AG04449 (cell line): ENCODE measurements at regions not wholly inside any gene's neighbourhood (a gene's known extent, or its start where the extent isn't known, plus 50 kb on each side); places are given as distances from the start of the nearest gene placed in this dataset.
A peak's percentile ranks its signal among the peaks of the same experiment; 100 is the strongest.

ENCODE experiments used
- CTCF ChIA-PET: fragments of 350-600 bp; formaldehyde crosslinking; extraction: SDS; loops from one replicate; lab custom pipeline; 2021; ENCODE audit warnings: antibody characterized with exemption; lab: Yijun Ruan, JAX
- POLR2A ChIA-PET: fragments of 400-600, 350-600 bp; formaldehyde crosslinking; extraction: SDS; loops from one replicate; lab custom pipeline; 2020; ENCODE audit warnings: antibody characterized with exemption, inconsistent platforms; lab: Yijun Ruan, JAX
- DNase-seq: peaks from one replicate; pipeline ENCODE4 v3.0.0-alpha.2; 2010; ENCODE audit warnings: low read depth, low spot score
- H3K4me3 ChIP-seq: 2 replicates; pipeline ENCODE4 v1.5.1; 2011; ENCODE audit warnings: low read depth, mild to moderate bottlenecking, control low read depth, low read length
- CTCF ChIP-seq: IDR thresholded peaks from one replicate; pipeline ENCODE4 v1.5.1; 2011; ENCODE audit warnings: mild to moderate bottlenecking, moderate library complexity, low read length, control low read depth, inconsistent platforms; ENCODE audit not compliant: insufficient read depth; ENCODE audit errors: missing control alignments

GRCh38 chr2:120912101-120912985 is 176.7 kb downstream of the GLI2 start:
- POLR2A ChIA-PET, result interaction anchor here (0.6 to 1.3 kb wide), 2 partner anchors 23 to 175 kb away, joined by 3 to 4 read pairs; no protein-coding TSS in a partner anchor
- no peak overlapping the region for H3K4me3 ChIP-seq
- CTCF ChIA-PET, result interaction anchor here (0.8 to 2.3 kb wide), 8 partner anchors 10 to 228 kb away, joined by 3 to 7 read pairs (median 3); no protein-coding TSS in a partner anchor
- no peak for TF ChIP-seq CTCF
- DNase-seq, result no peak

DNA sequence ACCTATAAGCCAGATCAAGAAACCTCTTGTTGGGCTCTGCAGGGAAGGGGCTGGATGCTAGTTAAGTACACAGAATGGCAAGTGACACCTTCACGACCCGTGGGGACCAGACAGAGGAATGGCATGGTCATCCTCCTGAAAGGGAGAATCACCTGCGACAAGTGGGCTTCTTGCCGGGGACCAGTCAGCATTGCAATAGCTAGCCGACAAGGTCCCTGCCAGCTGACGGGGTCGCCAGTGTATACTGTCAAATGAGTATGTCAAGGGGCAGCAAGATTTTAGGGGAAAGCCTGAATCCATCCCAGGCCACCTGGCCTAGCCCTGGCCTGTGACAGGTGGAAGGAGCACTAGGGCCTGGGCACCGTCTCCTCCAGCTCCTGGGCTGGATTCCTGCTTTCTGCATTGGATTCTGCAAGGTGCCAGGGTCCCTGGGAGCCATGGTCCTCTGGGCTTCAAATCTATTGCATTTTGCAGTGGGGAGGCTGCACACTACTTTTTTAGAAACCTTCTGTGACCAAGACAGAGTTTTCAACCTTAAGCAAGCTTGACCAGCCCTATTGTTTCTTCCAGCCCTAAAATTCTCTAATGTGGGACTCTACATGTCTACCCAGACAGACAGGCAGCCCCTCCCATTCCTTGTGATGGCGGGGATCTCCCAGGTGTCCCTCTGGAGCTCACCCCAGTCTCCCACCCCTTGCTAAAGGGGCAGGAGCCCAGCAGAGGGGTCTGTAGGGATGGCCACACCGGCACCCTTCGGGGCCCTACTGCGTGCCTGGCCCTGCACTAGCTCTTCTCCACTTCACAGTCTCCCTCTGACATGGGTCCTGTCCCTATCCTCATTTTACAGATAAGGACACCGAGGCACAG is 178.5 kb downstream of the GLI2 start:
- DNase-seq, result no peak
- ChIA-PET POLR2A (interaction anchor here (0.5 to 1.1 kb wide), 5 partner anchors 14 to 219 kb away, joined by 3 to 6 read pairs (median 3); no protein-coding TSS in a partner anchor), CTCF (interaction anchor here (0.8 to 1.5 kb wide), 4 partner anchors 9 to 218 kb away, joined by 3 to 6 read pairs (median 4); no protein-coding TSS in a partner anchor)
- TF ChIP-seq CTCF, result no peak
- H3K4me3 ChIP-seq, result no peak overlapping the region

DNA sequence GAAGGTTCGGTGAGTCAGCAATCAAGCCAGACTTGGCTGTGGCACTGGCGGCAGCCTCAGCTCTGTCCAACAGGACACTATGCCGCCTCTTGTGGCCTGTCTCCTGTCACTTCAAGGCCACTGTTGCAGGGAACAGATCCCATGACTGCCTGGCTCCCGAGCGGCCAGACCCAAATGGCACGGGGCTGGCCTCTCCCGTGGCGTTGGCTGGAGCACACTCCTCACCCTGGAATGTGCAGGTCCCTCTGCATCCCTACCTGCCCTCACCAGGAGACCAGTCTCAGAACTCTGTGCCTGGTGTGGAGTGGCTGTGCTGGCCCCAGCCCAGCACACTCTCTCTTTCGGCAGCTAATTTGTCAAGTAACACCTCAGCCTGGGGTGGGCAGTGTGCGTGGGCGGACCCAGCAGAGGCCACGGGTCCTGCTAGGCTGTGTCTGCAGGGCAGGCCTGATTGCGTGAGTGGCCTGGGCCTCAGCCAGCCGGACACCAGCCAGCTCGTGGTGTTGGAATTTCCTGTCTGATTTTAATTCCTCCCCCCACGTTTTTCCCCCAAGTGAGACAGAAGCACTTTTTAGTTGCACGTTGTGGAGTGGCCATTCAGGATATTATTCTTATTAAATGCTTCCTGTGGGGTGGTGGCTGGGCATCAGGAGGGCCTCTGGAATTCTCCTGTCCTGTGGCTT is 179.3 kb downstream of the GLI2 start:
- peak; percentile 80 for DNase-seq
- ChIA-PET POLR2A (interaction anchor here (0.5 to 1.1 kb wide), 5 partner anchors 15 to 219 kb away, joined by 3 to 6 read pairs (median 3); no protein-coding TSS in a partner anchor), CTCF (interaction anchor here (0.8 to 1.5 kb wide), 4 partner anchors 10 to 219 kb away, joined by 3 to 6 read pairs (median 4); no protein-coding TSS in a partner anchor)
- TF ChIP-seq CTCF, result no peak
- no peak overlapping the region for H3K4me3 ChIP-seq

DNA sequence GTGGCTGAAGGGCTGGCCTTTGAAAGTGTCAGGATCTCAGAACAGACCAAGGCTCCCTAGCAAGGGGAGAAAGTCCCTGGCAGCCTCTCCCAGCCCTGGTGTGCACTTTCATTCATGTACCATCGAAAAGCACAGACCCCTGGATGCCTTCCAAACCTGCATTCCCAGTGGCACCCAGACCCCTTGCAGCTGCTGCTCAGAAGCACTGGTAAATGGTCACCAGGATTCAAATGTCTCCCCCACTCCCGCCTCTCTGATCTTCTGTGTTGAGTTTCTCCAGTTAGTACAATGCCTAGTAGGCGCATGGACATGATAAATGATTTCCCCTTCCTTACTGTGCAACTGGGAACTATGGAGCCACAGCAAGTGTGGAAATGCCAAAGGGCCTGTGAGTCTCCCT is 180.0 kb downstream of the GLI2 start:
- ChIA-PET CTCF (no interaction called here), POLR2A (interaction anchor here (0.9 to 1.1 kb wide), 3 partner anchors 14 to 220 kb away, joined by 3 to 6 read pairs (median 5); no protein-coding TSS in a partner anchor)
- no peak overlapping the region for H3K4me3 ChIP-seq
- no peak for DNase-seq
- no peak for TF ChIP-seq CTCF

GRCh38 chr2:120916446-120916845 is 180.8 kb downstream of the GLI2 start:
- POLR2A ChIA-PET, result no interaction called here
- TF ChIP-seq CTCF, result no peak

More at GRCh38 chr2:120916446-120916845, 180.8 kb downstream of the GLI2 start:
- H3K4me3 ChIP-seq, result no peak overlapping the region
- no peak for DNase-seq
- CTCF ChIA-PET, result no interaction called here
